GM18873 (cell line): ENCODE measurements at regions not wholly inside any gene's neighbourhood (a gene's known extent, or its start where the extent isn't known, plus 50 kb on each side); places are given as distances from the start of the nearest gene placed in this dataset.
"Not testable (repeated sequence)": the region's sequence is repeated elsewhere in the genome, so short reads cannot be mapped to it uniquely, and the experiment has no call there.

Source experiments
- ATAC-seq: cut with Tn5 transposase; IDR thresholded peaks from one replicate; pipeline ENCODE4 v1.9.1; 2021; ENCODE audit warnings: mild to moderate bottlenecking, moderate library complexity, moderate number of reproducible peaks; ENCODE audit not compliant: unreplicated experiment, low FRiP score

- no peak for ATAC-seq
Observed at GRCh38 chr5:143898916-143899591, 87.1 kb downstream of the HMHB1 start.

- no peak for ATAC-seq
Observed at GRCh38 chr5:143908959-143909358, 97.0 kb downstream of the HMHB1 start.

GRCh38 chr5:143913008-143913752 lies 101.2 kb downstream of the HMHB1 start:
- ATAC-seq, result no peak

- ATAC-seq, result no peak
Observed at GRCh38 chr5:143914756-143915155, 102.8 kb downstream of the HMHB1 start.

- ATAC-seq, result no peak
Observed at GRCh38 chr5:143916451-143916850, 104.5 kb downstream of the HMHB1 start.

- ATAC-seq, result no peak
Observed at GRCh38 chr5:143918961-143919360, 107.0 kb downstream of the HMHB1 start.

- ATAC-seq, result no peak
Observed at GRCh38 chr5:143920772-143921171, 108.8 kb downstream of the HMHB1 start.

GRCh38 chr5:143921525-143922311 lies 109.8 kb downstream of the HMHB1 start:
- no peak for ATAC-seq

- no peak for ATAC-seq
Observed at GRCh38 chr5:143922718-143923117, 110.8 kb downstream of the HMHB1 start.

- ATAC-seq, result no peak
Observed at GRCh38 chr5:143923634-143924266, 111.8 kb downstream of the HMHB1 start.

GRCh38 chr5:143924311-143924978 lies 112.5 kb downstream of the HMHB1 start:
- ATAC-seq, result no peak

GRCh38 chr5:143924979-143925325 lies 113.0 kb downstream of the HMHB1 start:
- ATAC-seq, result not testable (repeated sequence)

GRCh38 chr5:143929486-143929885 lies 117.5 kb downstream of the HMHB1 start:
- ATAC-seq, result no peak

GRCh38 chr5:143930561-143930960 lies 118.6 kb downstream of the HMHB1 start:
- no peak for ATAC-seq

- ATAC-seq, result no peak
Observed at GRCh38 chr5:143931476-143931875, 119.5 kb downstream of the HMHB1 start.

- ATAC-seq, result no peak
Observed at GRCh38 chr5:143931986-143932385, 120.0 kb downstream of the HMHB1 start.

- no peak for ATAC-seq
Observed at GRCh38 chr5:143932584-143932983, 120.6 kb downstream of the HMHB1 start.

- ATAC-seq, result no peak
Observed at GRCh38 chr5:143933451-143933850, 121.5 kb downstream of the HMHB1 start.

GRCh38 chr5:143934821-143935220 lies 122.9 kb downstream of the HMHB1 start:
- no peak for ATAC-seq

GRCh38 chr5:143938230-143938629 lies 126.3 kb downstream of the HMHB1 start:
- no peak for ATAC-seq
